GM18511 (cell line): ENCODE measurements at regions not wholly inside any gene's neighbourhood (a gene's known extent, or its start where the extent isn't known, plus 50 kb on each side); places are given as distances from the start of the nearest gene placed in this dataset.
"Not testable (repeated sequence)": the region's sequence is repeated elsewhere in the genome, so short reads cannot be mapped to it uniquely, and the experiment has no call there.

Source experiments
- ATAC-seq: cut with Tn5 transposase; IDR thresholded peaks from one replicate; pipeline ENCODE4 v1.9.1; 2021; ENCODE audit warnings: mild to moderate bottlenecking, moderate library complexity; ENCODE audit not compliant: unreplicated experiment

- no peak for ATAC-seq
These were observed 268.6 kb upstream of the ANO5 start for GRCh38 chr11:21924262-21924661.

GRCh38 chr11:21927628-21928027 is 265.3 kb upstream of the ANO5 start:
- no peak for ATAC-seq

- no peak for ATAC-seq
These were observed 264.0 kb upstream of the ANO5 start for GRCh38 chr11:21928847-21929246.

GRCh38 chr11:21930408-21930807 is 262.5 kb upstream of the ANO5 start:
- no peak for ATAC-seq

GRCh38 chr11:21931436-21932101 is 261.3 kb upstream of the ANO5 start:
- no peak for ATAC-seq

DNA sequence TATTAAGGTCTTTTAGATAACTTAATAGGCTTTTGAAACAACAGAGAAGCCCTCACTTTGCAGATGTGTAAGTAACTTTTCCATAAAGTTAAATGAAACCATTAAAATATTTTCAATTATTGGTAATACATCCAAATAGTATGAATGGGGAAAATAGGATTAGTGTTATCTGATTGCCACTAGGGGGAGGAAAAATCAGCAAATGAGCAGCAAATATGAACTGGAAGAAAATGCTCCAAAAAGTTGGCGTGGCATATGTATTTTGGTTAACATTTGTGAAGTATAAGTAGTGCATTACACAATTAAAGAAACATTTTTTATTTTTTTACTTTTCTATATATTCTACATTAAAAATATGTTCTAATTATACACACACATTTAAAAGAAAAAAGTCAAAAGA is 259.8 kb upstream of the ANO5 start:
- ATAC-seq: peak; percentile 57

GRCh38 chr11:21944577-21944976 is 248.3 kb upstream of the ANO5 start:
- no peak for ATAC-seq

DNA sequence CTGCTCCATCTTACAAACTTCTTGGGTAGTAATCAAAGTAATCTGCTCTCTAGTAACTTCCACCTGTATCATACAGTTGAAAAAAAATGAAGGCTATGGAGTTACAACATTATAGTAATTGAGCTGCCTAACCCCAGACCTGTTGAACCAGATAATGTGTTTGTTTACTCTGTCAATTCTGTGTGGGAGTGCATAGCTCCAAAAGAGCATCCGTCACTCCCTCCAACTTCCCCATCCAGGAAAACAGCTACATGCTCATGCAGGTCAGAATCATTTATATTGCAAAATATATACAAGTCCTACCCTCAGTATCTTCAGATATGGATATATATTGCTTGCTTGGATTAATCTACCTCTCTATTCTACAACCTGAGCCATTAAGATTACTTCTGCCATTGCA is 244.0 kb upstream of the ANO5 start:
- no peak for ATAC-seq

DNA sequence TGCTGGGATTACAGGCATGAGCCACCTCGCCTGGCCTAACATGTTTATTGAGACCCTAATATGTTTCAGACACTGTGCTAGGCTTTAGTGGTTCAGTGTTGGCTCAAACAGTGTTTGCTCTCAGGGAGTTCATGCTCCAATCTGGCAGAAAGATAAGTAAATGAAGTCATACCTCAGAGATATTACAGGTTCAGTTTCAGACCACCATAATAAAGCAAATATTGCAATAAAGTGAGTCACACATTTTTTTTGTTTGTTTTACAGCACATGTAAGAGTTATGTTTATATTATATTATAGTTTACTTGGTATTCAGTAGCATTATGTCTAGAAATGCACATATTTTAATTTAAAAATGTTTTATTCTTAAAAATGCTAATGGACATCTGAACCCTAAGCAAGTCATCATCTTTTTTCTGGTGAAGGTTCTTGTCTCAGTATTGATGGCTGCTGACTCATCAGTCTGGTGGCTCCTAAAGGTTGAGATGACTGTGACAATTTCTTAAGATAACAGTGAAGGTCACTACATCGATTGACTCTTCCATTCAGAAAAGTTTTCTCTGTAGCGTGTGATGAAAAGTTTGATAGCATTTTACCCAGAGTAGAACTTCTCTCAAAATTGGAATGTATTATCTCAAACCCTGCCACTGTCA is 243.0 kb upstream of the ANO5 start:
- ATAC-seq: no peak

- peak; percentile 71 for ATAC-seq
These were observed 229.9 kb upstream of the ANO5 start for GRCh38 chr11:21963013-21963412.

GRCh38 chr11:21965221-21965620 is 227.7 kb upstream of the ANO5 start:
- ATAC-seq: no peak

GRCh38 chr11:21968702-21969101 is 224.2 kb upstream of the ANO5 start:
- no peak for ATAC-seq

DNA sequence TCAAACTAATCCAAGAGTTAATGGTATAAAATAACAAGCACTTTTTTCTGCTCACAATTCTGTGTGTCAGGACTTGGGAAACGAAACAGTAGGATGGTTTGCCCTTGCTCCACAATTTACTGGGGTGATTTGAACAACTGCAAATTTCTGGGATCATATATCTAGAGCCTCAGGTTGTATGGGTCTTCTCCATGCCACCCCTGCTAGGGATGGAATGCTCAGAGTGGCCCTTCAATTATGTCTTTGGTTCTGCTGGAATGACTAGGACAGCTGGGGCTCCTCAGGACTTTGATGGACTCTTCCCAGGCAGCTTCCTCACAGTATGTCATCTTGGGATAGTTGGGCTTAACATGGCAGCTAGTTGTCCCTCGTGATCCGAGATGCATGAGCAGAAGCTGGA is 223.0 kb upstream of the ANO5 start:
- ATAC-seq: no peak

- no peak for ATAC-seq
These were observed 217.6 kb upstream of the ANO5 start for GRCh38 chr11:21975242-21975641.

DNA sequence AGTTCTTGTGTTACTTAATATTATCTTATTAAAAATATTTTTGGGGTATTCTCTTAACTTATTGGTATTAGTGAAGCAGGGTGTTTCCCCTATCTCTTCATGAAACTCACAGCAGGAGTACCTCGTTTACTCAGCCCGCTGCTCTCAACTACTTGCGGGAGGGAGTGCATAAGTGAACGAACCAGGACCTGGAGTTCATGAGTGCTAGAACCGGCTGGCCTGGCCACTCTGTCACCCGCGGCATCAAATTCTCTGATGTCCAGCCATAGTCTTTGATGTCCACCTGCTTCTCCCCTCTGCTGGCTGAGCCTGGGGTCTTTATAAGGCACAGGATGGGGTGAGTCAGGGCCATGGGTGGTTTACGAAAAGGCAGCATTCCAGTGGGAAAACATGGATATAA is 216.7 kb upstream of the ANO5 start:
- ATAC-seq: no peak

DNA sequence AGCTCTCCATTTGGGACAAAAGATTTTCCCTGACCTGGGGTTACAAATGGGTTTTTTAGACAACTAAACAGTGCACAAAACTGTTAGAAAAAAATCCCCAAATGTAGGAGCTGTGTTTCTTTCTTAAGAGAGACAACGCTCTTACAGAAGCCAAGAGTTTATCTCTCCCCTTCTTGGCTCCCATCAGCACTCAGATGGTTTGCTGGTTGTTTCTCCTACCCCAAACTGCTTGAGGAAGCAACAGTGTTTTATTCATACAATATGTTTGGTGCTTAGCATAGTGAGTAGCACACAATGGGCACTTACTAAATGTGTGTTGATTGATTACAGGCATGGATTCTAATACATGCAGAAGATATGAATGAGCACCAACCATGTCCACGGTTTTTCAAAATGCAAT is 209.5 kb upstream of the ANO5 start:
- ATAC-seq: no peak

DNA sequence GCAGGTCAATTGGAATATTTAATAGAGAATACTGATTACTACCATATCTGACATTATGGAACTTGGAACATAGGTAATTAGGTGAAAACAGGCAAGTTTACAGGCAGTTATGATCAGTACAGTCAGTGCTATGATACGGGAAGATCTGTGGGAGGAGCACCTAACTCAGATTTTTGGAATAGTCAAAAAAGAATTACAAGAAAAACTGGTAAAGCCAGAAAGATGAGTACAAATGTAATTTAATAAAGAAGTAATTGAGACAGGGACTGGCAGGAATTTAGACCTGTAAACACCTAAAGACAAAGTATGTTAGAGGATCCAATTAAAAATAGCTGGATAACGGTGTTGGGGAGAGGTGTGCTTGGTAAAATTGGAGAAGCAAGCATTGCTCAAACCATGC is 206.5 kb upstream of the ANO5 start:
- no peak for ATAC-seq

GRCh38 chr11:21987261-21987660 is 205.6 kb upstream of the ANO5 start:
- no peak for ATAC-seq

DNA sequence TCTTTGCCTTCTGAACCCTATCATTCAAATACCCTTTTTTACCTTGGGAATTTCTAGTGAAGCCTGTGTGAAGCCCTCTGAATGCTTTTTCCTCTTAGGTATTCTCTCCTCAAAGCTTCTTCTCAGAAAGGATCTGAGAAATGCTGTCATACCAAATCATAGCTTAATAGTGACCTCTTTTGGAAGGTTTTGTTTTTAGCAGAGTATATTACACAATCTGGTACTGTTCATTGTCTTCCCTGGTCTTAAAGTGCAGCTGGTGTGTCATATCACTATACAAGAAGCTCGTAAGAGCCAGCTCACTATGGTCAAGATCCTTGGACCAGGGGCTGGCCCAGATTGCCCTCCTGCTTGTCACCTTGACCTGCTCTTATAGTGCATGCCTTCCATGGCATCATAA is 204.4 kb upstream of the ANO5 start:
- no peak for ATAC-seq

- not testable (repeated sequence) for ATAC-seq
These were observed 191.1 kb upstream of the ANO5 start for GRCh38 chr11:22001803-22002202.

GRCh38 chr11:22006901-22007300 is 186.0 kb upstream of the ANO5 start:
- no peak for ATAC-seq

GRCh38 chr11:22031791-22032190 is 161.1 kb upstream of the ANO5 start:
- ATAC-seq: no peak

DNA sequence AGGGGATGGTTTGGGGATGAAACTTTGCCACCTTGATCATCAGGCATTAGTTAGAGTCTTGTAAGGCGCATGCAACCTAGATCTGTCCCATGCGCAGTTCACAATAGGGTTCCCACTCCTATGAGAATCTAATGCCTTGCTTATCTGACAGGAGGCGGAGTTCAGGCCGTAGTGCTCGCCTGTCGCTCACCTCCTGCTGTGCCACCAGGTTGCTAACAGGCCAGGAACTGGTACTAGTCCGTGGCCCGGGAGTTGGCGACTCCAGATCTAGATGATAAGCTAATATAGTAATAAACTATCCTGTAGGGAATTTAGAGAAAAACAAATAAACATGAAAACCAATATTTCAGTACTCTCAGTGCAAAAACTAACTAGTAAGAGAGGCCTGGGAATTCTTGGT is 155.4 kb upstream of the ANO5 start:
- no peak for ATAC-seq
